Skeletal muscle cell (primary cell): ENCODE measurements at regions not wholly inside any gene's neighbourhood (a gene's known extent, or its start where the extent isn't known, plus 50 kb on each side); places are given as distances from the start of the nearest gene placed in this dataset.
A peak's percentile ranks its signal among the peaks of the same experiment; 100 is the strongest.

Experiments
- DNase-seq: peaks from one replicate; pipeline ENCODE4 v3.0.0-alpha.2; 2010; ENCODE audit warnings: low read depth
- H3K4me3 ChIP-seq: 2 replicates; pipeline ENCODE4 v1.5.1; 2011; ENCODE audit warnings: low read depth, mild to moderate bottlenecking, control low read depth, low read length, moderate library complexity

DNA sequence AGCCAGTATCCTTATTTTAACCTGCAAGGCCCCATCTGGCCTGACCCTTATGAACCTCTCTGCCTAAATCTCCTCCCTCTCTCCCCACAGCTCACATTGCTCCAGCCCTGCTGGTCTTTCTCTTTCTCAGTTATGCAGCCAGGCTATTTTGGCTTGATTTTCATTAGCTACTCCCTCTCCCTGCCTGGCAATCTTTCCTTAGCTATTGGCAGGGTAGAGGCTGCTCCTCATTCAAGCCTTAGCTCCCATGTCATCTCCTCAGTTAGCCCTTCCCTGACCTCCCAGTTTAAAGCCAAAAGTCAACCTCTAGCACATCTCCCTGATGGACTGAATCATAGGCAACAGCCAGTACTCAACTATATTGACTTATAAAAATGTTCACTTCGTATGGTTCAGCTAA, 214.4 kb upstream of the CELF2 start:
- no peak overlapping the region for H3K4me3 ChIP-seq
- no peak for DNase-seq

DNA sequence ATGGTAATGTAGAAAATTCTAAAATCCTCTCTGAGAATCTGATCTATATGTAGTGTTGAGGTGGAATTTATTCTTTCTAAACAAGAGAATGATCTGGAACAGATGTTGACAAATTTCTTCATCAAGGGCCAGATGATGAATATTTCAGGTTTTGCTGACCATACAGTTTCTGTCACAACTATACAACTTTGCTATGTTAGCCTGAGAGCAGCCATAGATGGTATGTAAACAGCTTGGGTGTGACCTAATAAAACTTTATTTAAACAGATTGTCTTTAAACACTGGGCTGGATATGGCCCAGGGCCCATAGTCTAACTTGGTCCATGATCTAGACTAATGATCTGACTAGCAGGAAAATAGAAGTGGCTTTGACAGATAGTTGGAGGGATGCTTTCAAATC, 213.6 kb upstream of the CELF2 start:
- no peak overlapping the region for H3K4me3 ChIP-seq
- no peak for DNase-seq

DNA sequence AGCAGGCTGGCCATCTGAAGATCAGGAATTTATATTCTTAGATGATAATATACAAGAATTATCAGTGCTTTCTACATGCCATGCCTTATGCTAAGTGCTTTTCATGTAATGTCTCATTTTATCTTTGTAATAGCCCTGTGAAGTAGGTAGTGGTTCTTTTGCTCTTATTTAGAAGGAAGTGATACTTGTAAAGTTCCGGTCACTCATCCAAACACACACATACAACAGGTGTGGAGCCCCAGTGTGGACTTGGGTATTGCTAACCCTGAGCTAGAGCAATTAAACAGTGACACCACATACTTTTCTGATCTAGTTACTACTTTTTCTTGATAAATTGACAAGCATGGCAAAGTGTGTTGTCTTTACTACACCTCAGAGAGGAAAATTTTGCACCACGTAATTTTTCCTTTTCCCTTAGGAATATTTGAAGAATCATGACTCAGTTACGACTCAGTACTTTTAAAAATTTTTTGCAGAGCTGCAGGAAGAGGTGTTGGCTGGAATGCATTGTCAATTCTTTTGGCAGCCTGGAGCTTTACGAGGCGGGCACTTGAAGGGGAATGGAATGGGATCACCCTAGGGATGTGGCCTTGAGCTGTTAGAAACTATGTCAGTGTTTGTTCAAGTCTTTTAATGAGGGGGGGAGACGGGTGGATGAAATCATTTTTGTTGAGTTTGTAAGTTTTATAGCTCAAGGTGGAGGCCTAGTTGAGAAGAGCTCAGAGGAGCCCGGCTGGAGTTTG, 212.5 kb upstream of the CELF2 start:
- no peak overlapping the region for H3K4me3 ChIP-seq
- peak; percentile 93 for DNase-seq

DNA sequence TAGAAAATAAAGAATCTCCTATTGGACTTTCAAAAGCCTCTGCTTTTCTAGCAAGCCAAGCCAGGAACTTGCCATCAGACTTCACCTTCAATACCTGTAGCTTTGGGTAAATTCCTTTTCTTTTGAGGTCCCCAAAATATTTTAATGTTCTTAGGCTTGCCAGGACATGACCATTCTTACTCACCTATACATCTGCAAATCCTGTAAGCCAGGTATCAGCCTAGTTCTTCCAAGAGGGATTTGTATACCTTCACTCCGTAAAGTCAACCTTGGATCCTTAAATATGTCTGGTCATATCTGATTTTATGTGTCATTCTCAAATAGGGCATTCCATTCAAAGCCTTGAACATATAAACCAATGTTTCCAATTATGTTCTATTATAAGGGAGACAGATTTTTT, 210.6 kb upstream of the CELF2 start:
- no peak overlapping the region for H3K4me3 ChIP-seq

DNA sequence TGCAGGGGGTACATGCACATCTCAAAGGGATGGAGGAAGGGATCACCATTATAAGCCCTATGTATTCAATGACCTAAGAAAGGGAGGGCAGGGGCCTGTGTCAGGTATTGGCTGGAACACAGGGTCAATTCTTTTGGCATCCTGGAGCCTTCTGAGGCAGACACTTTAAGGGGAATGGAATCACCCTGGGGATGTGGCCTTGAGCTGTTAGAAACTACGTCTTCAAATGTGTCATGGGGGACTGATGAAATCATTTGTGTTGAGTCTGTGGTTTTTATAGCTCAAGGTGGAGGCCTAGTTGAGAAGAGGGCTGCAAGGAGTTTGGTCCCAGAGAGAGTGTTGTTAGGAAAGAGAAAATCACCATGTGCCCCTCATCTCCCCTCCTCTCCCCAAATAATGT, 206.1 kb upstream of the CELF2 start:
- peak; percentile 66 for DNase-seq

More for the DNA sequence above, 210.6 kb upstream of the CELF2 start:
- DNase-seq, result no peak

DNA sequence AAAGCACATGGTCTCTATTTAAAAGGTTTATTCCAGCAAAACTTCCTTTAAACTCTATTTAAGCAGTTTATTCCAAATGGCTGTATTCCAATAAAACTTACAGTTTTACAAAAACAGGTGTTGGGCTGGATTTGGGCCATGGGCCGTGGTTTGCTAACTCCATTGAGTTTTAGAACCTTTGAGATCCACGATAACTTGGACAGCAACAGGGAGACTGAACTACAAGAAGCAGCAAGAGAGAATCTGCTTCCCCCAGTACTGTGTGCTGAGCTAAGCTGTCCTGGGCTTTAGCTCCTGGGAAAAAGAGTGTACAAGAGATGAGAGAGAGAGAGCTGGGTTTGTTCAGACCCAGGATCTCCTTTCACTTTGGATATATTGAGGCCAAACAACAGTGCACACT, 204.0 kb upstream of the CELF2 start:
- no peak for DNase-seq
- H3K4me3 ChIP-seq, result no peak overlapping the region

More for the DNA sequence above, 206.1 kb upstream of the CELF2 start:
- H3K4me3 ChIP-seq, result no peak overlapping the region

DNA sequence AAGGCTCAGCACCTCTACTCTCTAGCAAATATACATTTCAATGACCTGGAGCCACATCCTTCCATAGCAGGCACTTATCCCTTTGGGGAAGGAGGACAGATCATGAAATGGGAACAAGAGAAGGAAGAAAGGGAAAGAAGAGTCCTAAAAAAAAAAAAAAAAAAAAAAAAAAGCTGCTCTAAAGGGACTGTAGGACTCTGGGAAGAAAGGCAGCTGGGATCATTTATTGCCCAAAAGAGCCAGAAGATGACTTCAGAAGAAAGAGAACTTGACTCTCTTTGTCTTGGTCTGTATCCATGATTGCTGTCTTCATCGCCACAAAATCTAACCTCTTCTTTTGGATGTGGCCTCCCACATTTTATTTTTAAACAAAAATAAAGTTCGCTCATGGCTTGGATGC, 203.6 kb upstream of the CELF2 start:
- no peak for DNase-seq
- H3K4me3 ChIP-seq, result no peak overlapping the region

DNA sequence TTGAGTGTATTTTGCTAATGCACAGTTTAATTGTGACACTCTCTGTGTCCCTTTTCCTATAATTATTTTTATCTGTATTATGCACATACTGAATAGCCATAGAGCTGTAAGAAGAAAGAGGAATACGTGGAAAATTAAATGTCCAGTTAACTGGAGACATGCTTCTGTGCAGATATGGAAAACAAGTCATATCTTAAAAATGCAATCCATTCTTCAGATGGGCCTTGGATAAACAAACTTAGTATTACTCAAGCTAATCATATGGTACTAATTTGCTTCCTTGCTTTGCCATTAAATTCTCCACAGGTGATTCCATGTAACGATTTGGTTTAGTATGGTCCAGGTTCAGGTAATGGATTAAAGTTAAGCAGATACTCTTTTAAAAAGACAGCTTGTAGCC, 201.2 kb upstream of the CELF2 start:
- H3K4me3 ChIP-seq, result no peak overlapping the region
- no peak for DNase-seq

DNA sequence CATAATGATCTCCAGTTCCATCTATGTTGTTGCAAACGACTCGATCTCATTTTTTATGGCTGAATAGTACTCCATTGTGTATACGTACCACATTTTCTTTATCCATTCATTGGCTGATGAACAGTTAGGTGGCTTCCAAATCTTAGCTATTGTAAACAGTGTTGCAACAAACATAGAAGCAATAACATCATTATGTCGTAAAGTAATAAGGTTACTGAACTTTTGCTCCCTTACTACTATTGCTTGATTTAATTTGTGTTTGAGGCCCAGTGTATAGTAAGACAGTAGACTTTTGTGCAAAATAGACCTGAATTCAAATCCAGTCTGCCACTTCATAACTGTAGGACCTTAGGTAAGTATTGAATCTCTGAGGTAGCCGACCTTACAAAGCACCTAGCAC, 200.1 kb upstream of the CELF2 start:
- DNase-seq, result no peak
- H3K4me3 ChIP-seq, result no peak overlapping the region

DNA sequence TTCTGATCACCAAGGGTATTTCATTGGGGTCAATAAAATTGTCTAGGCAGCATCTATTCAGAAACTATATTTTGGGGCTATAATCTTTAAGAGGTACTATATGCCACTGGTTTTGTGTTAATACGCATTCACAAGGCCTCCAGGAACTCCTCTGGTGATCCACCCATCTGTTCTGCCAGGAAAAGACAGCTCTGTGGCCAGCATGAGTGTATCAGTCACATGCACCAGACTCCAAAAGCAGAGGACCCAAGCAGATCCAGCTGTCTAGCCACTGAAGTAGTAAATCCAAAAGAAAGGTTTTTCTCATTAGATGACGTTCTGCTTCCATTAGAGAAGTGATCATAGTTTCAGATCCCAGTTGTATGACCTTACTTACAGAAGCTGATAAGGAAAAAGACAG, 199.6 kb upstream of the CELF2 start:
- H3K4me3 ChIP-seq, result no peak overlapping the region
- no peak for DNase-seq

DNA sequence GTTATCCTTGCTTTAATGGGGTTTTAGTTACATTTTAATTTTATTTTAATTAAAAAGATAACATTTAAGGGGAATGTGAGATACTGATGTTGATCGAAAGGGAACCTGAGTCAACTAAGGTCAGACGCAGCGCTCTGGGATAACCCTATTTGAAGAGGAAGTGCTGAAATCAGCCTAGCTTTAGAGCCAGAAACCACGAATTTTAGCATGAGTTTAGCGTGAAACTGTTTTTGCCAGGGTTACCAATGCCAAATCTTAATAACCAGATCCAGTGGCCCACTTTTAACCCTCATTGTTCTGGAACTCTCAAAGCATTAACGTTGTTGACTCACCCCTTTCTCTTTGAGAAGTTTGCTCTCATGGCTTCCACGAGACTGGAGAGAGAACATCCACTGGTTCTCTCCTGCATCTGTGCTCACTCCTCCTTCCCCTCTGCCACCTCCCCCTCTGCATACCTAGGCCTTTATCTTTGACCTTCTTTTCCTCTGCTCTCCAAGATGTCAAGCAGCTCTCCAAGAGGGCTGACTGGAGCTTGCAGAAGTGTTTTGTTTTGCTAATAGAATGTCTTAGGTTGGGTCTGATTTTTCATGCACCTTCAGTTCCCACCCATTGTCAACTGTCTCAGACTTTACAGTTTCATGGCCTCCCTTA, 198.3 kb upstream of the CELF2 start:
- H3K4me3 ChIP-seq, result no peak overlapping the region
- no peak for DNase-seq

DNA sequence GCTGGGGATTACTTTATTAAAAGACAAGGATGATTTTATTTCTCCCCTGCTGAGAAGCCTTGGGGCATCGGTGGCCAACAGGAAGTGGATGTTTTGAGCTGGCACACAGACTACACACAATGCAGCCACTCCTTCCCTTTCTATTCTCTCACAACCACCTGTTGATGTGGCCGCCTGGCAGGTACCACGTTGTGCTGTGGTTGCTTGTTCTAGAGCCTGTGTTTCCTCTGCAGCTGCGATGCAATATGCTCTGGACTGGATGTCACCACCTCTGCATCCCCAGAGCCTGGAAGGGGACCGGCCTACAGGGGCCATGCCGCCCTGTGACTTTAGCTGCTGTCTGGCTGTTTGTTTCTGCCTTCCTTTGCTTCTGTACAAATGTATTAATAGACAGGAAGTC, 195.7 kb upstream of the CELF2 start:
- no peak overlapping the region for H3K4me3 ChIP-seq
- no peak for DNase-seq

DNA sequence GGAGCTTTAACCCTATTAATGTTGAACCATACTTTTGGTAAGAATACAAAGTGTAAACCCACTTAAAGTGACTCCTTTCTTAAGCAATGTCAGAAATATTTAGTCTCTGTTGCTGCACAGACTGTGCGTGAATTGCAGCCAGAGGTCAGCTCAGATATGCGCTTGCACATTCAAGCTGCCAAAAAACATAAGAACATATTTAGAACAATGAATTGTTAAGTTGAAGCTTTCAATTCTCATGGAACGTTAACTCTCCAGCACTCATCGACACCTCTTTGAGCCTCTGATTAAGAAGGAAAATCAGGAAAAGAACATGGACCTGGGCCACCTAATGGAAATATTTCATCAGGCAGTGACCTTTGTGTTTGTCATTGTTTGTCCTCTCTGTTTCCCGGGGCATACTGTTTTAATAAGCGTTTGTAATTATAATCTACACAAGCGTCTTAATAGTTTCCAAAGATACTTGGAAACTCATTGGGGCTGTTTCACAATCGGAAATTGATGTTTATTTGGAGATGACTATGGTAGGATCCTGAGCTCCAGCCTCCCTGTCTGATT, 193.0 kb upstream of the CELF2 start:
- peak; percentile 86 for DNase-seq
- H3K4me3 ChIP-seq, result no peak overlapping the region

DNA sequence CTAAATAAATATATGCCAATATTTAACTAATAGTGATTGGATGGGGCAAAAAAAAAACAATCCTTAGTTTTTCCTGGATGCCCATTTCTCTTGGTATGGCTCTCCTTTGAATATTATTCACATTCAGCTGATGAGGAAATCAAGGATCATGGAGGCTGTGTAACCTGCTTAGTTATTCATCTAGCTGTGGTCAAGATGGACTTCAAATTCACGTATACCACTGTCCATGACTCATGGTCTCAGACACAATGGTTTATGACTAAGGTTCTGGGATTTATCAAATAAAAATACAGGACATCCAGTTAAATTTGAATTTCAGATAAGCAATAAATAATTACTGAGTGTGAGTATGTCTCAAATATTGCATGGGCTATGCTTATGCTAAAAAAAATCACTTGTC, 191.5 kb upstream of the CELF2 start:
- no peak overlapping the region for H3K4me3 ChIP-seq

DNA sequence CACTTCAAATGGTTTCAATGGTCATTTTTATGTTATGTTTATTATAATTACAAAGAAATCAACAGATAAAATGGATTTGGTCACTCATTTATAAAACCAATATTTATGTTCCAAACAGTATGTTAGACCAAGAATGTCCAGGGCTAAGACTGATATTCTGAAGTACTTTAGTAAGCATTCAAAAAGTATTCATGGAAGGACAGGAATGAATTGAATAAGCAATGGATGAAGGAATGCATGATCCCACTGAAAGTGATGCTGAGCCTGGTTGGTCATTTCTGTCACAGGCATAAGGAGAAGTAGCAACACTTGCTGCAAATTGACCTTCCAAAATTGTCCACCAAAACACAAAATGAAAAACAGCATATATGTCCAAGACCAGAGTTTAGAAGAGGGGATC, 189.0 kb upstream of the CELF2 start:
- H3K4me3 ChIP-seq, result no peak overlapping the region
- no peak for DNase-seq

More for the DNA sequence above, 191.5 kb upstream of the CELF2 start:
- DNase-seq, result peak; percentile 81

DNA sequence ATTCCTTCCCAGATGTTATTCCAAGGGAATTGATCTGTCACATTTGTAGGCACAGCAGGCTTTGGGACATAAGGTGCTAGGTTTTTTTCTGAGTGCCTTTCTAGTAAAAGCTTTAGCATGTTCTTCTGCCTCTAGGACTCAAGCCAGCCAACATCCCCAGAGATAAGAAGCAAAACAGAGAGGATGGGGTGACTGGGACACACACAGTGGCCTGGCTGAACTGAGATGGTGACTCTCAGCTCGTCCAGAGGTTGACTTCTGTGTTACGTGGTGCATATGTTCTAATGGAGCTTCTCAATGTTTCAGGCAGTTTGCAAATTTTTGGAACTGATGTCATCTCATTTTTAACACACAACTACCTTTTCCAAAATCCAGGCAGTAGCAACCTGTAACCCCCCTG, 188.1 kb upstream of the CELF2 start:
- no peak overlapping the region for H3K4me3 ChIP-seq
- DNase-seq, result no peak

DNA sequence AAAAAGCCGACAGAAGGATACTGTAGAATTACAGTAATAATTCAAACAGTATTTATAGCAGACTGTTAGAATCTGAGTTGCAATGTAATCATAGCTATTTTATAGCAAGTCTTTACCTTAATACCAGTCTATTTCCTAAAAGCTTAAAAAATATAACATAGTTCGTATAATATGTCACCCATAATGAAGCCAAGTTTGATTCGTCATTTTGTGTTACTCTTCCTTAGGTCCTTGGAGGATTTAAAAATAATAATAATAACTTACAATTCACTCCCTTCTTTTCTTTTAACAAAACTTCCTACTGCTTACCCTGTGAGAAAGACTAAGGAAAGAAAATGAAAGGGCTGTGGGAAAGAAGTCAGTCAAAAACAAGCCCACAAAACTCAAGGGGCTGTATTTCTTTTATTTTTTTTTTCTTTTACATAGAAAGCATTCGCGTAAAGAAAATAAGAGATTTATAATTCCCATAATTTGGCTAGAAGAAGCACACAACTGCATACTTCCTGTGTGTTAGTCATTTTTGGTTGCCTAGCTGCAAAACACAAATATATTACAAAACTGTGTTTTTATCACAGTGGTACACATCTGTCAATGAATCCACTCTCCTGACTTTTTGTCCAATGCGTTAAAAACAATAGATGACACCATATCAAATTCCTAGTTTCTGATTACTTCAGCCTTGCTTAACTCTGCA, 187.2 kb upstream of the CELF2 start:
- no peak overlapping the region for H3K4me3 ChIP-seq
- peak; percentile 77 for DNase-seq

DNA sequence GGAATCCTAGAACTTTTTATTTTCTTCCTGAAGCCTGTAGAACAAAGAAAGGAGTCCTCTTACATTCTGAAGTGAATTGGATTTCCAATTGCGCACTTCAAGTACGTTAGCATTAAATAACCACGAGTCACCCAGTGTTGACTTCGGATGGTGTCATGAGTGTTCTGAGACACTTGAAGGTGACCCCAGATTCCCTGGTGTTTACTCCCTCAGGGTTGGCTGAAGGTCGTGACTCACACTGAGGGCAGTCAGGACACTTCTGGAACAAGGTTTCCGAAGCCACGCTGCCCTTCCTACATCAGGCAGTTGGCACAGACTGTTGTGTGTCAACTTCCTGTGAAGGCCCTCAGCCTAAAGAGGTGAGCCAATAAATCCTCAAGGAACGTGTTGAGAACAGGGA, 186.6 kb upstream of the CELF2 start:
- peak; percentile 89 for DNase-seq
- H3K4me3 ChIP-seq, result no peak overlapping the region

DNA sequence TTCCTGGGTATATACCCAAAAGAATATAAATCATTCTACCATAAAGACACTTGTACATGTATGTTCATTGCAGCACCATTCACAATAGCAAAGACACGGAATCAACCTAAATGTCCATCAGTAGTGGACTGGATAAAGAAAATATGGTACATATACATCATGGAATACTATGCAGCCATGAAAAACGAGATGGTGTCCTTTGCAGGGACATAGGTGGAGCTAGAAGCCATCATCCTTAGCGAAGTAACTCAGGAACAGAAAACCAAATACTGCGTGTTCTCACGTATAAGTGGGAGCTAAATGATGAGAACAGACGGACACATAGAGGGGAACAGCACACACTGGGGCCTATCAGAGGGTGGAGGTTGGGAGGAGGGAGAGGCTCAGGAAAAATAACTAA, 183.7 kb upstream of the CELF2 start:
- DNase-seq, result no peak
- H3K4me3 ChIP-seq, result no peak overlapping the region

DNA sequence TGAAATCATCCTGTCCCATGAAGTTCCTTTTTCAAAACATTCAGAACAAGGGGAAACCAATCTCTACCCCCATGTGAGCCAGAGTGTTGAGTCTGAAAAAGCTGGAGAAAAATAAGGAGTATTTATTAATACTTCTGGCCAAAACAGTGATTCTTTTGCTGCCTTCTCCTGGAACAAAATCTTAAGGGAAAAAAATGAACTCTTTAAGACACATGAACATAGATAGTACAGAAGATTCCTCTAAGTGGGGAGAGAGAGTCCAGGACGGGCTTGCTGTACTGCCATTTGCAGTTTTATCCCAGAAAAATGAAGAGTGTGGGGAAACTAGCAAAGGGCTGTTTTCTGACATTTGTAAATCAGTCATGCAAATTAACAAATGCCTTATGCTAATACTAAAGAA, 173.4 kb upstream of the CELF2 start:
- no peak for DNase-seq
- no peak overlapping the region for H3K4me3 ChIP-seq
